HG02885 (cell line): ENCODE measurements at regions not wholly inside any gene's neighbourhood (a gene's known extent, or its start where the extent isn't known, plus 50 kb on each side); places are given as distances from the start of the nearest gene placed in this dataset.

Experiments used
- ATAC-seq: cut with Tn5 transposase; IDR thresholded peaks from one replicate; pipeline ENCODE4 v1.9.1; 2021; ENCODE audit warnings: mild to moderate bottlenecking; ENCODE audit not compliant: unreplicated experiment, poor library complexity

DNA sequence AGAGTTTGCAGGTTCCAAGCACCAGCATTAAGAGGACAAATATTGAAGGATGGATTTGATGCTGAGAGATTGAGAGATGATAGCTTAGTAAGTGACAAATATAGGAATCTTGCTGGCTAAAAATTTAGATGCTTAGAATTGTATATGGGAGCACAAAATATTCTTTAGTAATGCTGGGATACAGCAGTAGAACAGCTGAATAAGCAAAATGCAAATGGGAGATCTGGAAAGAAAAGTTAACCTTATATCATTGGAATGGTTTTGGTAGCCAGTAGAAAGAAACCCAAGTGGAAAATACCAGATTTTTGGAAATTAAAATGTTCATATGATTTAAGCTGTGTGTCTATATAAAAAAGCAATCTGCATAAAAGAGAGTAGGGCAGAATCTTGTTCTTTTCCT is 308.6 kb upstream of the CPEB2 start:
- no peak for ATAC-seq

DNA sequence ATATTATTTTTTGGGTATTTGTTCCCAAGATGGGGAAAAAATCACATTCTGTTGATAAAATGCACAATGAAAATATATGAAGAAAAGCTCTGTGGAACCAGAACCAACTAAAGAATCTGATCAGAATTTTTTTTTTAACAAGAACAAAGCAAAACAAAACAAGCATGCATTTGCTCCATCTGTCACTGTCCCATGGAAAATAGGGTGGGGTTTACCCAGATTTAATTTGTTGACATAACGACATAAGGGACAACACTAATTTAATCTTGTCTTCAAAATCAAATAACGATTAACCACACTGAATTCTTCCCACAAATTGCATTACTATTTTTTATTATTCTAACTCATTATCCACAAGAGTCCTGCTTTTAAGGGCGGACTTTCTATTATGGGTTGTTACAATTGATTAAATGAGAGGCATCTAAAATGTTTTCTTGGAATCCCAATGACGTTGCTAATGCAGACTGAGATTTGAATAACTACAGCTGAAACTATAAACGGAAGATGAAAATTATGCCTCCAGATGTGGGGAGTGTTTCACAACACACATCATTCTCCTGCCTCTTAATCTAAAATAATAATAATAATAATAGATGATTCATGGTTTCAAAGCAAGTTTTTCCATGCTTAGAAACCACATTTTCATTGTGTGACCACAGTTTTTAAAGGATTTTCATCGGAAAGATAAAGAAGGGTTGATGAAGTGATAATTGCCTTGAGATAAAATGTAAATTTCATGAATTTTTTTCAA is 307.0 kb upstream of the CPEB2 start:
- no peak for ATAC-seq

DNA sequence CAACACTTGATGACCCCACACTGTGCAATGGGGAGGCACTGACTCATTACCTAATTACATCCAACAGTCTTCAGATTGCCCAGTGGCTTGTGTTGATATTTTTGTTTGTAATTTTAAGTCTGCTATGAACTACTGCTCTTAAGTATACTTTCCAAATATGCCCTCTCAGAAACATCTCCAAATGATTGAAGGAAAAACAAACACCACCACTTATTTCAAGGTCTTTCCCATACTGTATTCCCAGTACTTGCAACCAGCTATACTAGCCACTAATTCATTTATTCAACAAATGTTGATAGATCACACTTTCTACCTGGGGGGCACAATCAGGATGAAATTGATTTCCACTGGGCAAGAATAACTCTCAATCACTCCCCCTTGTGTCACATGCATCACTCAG is 302.2 kb upstream of the CPEB2 start:
- no peak for ATAC-seq

DNA sequence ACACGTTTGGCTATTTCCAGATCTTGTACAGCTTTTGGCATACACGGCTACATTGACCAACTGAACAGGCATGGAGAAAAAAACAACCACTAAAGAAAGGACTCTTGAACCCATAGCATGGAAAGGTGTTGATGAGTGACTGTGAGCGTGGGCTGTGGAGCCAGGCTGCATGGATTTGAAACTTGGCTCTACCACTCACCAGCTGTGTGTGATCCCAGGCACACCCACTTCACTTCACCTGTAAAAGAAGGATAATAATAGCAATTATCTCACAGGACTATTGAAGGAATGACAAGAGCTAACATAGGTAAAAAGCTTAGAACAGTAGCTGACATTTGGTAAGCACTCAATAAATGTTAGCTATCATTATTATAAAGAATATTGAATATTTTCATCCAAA is 301.7 kb upstream of the CPEB2 start:
- no peak for ATAC-seq

DNA sequence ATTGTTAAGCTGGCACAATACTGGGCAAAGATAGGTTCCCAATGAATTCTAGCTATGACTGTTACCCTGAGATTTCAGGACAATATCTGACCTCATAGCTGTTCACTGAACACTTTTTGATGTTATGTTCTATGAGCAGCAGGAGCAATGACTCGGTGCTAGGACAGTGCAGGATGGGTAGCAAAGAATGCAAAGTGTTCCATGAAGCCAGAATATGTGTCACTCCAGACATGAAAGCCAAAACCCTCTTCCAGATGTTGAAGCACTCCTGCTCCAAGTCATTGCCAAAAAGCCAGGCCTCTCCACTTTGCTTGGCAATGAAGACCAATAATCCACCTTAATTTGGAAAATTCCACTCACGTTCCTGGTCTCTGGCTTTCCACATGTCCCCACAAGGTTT is 300.9 kb upstream of the CPEB2 start:
- no peak for ATAC-seq

DNA sequence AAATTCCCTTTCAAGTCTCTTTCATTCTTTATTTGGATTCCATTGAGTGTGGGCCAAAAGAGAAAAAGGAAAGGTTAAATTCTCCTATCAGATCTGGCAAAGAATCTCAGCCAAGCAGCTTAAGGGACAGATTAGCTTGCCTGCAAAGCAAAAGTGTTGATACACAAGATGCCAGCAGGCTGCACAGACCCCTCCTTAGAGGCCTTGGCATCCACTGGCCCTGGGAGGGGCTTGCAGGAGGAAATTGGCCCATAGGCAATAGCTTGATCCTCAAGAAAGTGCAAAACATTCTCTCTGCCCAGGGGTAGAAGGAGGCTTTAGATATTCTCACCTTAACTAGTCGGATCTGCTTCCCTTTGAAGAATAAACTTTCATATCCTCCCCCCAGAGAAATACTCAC is 300.4 kb upstream of the CPEB2 start:
- no peak for ATAC-seq

DNA sequence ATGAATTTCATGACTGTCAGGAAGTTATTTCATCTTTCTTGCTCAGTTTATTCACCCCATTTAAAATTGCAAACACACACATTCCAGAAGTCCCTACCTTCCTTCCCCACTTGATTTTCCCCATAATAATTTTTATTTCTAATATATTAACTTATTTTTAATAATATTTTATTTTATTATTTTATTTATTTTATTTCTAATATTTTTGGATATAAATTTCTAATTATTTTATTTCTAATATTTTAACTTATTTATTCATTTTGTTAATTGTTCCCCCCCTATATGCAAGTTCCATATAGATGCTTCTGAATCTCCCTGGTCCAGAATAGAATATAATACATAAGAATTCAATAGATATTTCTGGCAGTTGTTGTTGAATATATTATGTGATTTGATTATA is 293.7 kb upstream of the CPEB2 start:
- ATAC-seq = no peak

DNA sequence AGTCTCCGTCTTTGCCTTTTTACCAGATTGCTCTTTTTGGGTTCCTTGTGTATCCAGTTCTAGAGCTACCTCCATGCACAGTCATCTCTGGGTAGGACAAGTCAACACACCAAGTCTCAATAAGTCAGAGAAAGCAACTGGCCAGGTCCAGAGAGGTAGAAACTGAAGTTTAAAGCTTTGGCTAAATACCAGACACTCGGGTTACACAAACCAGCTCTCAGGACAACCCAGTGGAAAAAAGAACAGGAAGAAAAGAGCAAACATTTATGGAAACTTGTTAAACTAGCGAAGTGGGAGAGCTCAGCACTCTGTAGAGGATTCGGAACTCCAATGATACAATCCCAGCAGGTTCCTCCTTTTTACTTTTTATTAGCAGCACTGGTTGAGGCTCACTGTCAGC is 291.0 kb upstream of the CPEB2 start:
- ATAC-seq = no peak

DNA sequence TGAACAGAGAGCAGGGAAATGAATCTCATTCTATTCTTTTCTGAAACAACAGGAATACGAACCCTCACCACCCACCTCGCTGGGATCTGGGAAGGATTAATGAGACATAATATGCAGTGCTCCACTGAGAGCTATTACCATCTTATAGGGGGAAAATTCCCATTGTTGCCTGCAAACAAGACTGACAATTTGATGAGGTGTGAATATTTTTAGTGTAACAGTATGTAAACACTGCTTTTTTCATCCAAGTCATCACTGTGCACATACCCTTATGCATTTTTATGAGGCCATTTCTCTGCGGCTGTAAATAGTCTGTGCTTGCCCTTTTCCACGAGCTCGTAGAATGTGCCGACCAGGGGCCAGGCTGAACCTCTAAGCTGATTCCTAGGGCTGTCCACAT is 285.6 kb upstream of the CPEB2 start:
- ATAC-seq = no peak

DNA sequence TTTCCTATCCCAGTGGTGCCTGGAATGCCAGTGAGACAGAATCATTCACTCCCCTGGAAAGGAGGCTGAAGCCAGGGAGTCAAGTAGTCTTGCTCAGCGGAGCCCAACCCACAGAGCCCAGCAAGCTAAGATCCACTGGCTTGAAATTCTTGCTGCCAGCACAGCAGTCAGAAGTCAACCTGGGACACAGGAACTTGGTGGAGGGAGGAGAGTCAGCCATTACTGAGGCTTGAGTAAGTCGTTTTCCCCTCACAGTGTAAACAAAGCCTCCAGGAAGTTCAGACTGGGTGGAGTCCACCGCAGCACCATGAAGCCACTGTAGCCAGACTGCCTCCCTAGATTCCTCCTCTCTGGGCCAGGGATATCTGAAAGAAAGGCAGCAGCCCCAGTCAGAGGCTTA is 283.2 kb upstream of the CPEB2 start:
- no peak for ATAC-seq

DNA sequence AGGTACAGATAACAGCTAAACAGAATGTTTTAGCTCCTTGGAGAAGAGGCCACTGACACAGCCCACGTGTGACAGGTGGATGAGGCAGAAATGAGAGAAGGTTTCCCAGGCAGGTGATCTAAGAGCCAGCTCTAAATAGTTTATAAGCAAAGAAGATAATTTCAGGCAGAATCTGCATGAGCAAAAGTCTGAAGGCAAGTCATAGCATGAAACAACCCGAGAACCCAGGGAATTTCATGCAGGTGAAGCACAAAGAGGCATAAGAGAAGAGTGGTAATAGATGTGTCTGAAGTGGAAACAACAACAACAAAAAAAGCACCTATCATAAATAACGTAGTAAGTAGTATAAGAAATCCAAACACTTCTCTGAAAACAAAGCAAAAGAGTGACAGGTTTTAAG is 275.8 kb upstream of the CPEB2 start:
- no peak for ATAC-seq

DNA sequence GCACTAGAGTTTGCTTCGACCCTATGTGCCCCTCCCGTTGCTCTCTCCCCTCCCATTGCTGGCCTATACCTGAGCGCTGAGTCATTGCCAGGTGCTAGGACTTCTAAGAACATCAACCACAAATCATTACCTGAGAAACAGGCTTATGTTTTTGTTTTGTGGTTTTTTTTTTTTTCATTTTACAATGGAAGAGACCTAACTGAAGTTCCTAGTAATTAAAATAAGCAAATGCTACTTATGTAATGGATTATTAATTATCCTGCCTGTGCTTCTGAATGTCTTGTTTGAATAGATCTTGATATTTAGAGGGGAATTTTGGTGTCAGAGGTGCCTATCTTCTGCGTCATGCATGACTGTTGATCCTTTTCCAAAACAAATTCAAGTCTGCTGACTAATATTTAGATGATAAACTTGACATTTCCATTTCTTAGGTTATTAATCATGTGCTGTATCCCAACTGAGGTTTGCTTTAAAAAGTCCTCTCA is 275.4 kb upstream of the CPEB2 start:
- ATAC-seq = no peak

DNA sequence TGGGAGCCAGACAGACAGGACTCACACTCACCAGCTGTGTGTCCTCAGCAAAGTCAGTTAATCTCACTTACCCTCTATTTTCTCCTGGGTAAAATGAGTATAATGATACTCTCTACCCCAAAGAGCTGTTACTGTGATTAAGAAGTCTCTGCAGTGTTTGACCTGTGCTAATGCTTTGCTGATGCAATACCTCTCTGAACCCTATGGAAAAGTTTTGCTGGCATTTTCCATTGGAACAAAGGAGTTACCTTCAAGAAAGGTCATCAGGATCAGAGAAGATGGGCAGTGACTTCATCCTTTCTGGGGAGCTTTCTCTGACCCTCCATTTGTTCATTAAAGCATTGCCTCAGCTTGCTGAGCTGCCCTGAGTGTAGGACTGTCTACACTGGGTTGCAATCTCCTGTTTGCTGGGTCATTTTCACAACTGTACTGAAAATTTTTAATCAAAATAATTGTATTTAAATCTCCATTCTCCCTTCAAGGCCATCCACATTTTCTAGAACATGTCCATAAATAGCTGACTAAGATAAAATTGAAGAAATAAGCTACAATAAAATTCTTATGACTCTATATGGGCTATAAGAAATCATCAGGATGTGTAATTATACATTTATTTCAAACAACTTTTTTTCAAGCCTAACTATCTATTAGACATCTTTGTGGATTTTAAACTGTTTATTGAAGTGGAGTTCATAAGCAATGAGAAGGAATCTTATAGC is 272.8 kb upstream of the CPEB2 start:
- no peak for ATAC-seq

DNA sequence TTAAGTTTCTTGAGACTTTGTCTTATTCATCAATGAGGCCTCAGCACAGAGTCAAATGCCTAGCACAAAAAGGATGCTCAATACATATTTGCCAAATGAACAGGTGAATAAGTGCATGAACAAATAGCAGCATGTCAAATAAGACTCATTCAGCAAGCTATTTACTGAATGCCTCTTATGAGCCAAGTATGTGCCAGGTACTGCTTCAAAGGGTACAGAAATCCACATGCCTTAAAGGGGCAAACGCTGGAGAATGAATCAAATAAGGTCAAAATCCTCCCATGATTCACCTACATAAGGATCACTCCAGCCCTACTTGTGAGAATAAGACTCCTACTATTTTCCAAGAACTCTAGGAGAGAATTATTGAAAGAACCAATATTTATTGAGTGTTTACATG is 260.2 kb upstream of the CPEB2 start:
- ATAC-seq = no peak

DNA sequence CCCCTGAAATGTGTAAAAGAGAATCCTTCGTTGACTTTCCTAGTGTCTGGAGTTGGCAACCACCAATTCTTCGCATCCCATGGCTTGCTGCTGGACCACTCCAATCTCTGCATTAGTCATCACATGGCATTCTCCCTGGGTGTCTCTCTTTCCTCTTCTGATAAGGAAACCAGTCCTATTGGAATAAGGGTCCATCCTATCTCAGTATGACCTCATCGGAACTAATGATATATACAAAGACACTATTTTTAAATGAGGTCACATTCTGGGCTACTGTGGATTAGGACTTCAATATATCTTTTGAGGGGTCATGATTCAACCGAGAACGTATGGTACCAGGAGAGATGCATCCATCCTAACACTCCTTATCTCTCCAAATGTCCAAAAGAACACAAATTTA is 259.1 kb upstream of the CPEB2 start:
- ATAC-seq = no peak

DNA sequence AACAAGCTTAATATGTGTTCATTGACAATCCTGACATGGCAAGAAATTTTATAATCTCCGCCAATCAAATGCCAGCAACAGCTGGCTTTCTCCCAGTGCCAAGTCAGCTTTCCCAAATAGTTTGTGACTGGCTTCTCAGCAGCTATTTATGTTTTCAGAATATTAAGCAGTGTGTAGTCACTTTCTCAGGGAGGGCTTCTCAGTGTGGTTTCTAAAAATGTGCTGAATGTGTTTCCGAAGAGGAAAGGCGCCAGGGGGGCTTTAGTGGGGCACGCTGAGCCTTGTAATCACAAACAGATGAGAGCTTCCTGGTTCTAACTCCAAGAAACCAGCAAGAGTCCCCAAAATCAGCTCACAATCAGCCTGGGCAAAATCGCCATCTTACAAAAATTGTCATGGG is 258.7 kb upstream of the CPEB2 start:
- ATAC-seq = no peak

DNA sequence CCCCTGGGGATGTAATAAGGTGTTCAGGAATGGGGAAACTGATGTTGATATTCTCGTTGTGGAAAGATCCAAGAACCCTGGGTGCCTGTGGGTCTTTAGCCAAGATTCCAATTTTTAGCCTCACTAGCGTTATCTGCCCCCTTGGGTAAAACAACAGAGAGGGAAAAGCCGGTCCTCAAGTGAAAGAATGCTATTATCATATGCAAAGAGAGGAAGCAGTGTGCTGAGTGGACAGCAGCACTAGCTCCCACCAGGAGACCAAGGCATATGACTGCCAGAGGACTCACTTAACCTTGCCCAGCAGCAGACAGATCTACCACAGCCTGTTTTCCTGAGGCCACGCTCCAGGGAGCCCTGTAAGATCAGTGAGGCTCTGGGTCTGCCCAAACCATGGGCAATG is 257.9 kb upstream of the CPEB2 start:
- ATAC-seq = no peak

DNA sequence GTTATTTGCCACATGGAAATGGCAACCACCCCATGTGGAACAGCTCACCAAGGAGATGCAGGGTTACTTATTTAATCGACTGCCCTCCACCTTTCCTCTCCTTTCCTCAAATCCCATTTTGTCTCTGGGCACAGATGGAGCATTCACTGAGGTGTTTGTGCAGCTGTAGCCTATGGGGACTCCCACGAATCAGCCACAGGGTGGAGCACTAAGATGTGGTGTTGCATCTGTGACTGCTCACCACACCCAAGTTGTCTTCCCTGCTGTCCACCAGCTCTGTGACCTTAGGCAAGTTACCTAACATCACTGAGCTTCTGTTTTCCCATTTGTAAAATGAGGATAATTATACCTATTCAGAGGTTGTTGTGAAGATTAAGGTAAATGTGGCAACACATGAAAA is 252.4 kb upstream of the CPEB2 start:
- ATAC-seq = peak; percentile 91

DNA sequence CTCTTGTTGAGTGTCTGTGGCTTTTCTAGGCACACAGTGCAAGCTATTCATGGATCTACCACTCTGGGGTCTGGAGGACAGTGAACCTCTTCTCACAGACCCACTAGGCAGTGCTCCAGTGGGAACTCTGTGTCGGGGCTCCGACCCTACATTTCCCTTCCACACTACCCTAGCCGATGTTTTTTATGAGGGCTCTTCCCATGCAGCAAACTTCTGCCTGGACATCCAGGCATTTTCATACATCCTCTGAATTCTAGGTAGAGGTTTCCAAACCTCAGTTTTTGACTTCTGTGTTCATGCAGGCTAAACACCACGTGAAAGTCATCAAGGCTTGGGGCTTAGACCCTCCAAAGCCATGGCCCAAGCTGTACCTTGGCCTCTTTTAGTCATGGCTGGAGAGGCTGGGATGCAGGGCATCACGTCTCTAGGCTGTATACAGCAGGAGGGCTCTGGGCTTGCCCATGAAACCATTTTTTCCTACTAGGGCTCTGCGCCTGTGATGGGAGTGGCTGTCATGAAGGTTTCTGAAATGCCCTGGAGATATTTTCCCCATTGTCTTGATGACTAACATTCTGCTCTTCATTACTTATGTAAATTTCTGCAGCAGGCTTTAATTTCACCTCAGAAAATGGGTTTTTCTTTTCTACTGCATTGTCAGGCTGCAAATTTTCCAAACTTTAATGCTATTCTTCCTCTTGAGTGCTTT is 249.8 kb upstream of the CPEB2 start:
- no peak for ATAC-seq

DNA sequence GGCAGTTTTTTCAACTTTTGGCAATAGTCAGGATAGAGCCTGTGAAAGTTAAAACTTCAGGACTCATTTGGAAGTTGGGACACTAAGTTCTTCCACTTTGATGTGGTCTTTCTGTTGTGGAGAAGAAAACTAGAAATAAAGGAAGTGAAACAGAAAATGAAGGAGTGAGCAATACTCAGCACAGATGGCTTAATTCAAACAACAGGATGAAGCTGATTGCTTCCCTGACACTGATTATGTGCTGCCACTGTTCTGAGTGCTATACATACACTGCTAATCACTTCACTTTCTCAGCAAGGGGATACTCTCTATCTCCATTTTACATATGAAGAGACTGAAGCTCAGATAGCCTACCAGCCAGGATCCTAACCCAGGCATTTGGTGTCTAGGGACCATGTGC is 235.1 kb upstream of the CPEB2 start:
- peak; percentile 75 for ATAC-seq

DNA sequence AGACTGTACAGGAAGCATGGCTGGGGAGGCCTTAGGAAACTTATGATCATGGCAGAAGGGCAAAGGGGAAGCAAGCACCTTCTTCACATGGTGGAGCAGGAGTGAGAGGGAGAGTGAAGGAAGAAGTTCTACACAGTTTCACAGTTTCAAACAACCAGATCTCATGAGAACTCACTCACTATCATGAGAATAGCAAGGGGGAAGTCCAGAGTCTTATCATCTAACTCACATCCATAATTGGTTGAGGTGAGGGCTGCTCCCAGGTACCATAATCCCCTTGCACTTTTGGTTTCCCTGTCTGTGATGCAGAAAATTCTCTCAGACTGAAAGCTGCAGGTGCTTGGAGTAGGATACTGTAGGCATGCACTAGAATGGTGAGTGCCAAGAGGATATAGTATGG is 233.8 kb upstream of the CPEB2 start:
- no peak for ATAC-seq
